HG03469 (cell line): ENCODE measurements at regions not wholly inside any gene's neighbourhood (a gene's known extent, or its start where the extent isn't known, plus 50 kb on each side); places are given as distances from the start of the nearest gene placed in this dataset.

Source experiments
- ATAC-seq: cut with Tn5 transposase; IDR thresholded peaks from one replicate; pipeline ENCODE4 v1.9.1; 2021; ENCODE audit warnings: mild to moderate bottlenecking, moderate library complexity, moderate number of reproducible peaks; ENCODE audit not compliant: unreplicated experiment

DNA sequence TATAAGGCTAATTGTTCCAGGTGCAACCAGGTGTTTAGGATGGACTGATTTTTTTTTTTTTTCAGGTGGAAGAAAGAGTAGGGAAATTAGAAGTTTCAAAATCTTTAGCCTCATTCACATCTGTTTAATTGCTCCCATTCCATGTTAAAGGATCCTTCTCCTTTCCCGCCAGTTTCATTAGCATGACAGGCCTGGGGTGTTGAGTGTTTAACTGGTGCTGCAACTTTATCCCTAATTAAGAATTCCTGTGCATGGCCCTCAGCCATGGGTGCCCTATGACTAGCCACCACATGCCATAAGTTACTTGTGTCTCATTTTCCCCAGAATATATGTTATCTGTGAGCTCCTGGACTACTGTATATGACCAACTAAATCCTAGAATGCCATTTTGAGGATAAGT lies 501.4 kb downstream of the NSUN3 start:
- no peak for ATAC-seq

DNA sequence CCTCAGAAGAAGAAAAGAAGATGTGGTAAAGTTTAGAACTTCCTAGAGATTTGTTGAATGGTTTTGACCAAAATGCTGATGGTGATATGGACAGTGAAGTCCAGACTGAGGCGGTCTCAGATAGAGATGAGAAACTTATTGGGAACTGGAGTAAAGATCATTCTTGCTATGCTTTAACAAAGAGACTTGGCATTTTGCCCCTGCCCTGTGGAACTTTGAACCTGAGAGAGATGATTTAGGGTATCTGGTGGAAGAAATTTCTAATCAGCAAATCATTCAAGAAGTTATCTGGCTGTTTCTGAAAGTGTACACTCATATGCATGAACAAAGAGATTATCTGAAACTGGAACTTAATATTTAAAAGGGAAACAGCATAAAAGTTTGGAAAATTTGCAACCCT lies 505.2 kb downstream of the NSUN3 start:
- no peak for ATAC-seq

DNA sequence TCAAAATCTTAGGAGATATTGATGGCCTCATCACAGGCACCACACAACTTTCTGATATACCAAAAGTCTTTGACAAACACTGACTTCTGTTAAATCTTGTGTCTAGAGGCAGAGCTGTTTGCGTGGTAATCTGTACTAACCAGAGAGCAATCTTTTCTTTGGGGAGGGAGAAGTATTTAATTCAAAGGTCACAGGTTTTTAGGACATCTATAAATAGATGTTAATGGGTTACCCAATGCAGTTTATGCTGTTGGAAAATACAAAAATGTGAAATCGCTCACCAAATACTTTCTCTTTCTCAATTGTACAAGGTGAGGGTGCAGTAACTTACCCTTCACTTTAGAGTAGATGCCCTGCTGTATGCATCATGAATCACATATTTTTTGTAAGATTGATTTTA lies 510.5 kb downstream of the NSUN3 start:
- no peak for ATAC-seq

DNA sequence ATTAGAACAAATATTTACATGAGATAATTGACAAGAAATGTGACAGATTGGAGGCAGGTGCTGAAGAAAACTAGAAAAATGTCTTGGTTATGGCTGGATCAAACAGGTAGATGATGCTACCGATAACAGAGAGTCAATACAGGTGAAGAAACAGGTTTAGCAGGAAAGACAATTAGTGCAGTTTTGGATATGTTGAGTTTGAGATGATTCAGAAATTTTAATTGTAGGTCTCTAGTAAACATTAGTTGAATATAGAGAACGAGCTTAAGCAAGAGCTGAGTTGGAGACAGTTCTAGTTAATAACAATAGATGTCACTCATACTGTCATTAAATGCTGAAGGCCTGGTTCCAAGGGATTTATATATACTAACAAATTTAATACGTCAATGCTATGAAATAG lies 524.4 kb downstream of the NSUN3 start:
- ATAC-seq, result no peak

DNA sequence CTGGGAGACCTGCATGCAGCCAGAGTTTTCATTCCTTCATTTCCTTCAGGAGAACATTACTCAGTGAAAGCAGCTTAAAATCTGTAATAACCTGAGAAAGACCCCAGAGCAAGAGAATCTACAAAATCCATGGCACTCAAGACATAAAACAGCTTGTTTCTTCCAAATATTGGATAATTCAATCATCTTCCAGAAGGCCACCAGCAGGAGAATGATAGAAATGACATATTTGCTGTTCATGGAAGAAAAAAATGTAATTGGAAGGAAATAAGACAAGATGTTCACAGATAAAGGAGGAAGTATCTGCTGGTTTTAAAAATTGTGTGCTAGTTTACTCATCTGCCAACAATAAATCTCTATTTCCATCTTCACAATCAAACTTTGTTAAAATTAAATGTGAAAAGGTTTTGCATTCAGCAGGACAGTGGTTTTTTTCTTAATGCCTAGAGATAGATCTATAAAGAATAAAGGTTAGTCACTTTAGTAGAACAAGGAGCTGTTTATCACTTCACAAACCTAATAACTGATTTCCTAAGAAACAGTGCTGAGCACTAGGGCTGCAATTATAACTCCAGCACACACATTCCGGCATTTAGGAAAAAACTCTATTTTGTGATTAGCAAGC lies 530.8 kb downstream of the NSUN3 start:
- no peak for ATAC-seq

DNA sequence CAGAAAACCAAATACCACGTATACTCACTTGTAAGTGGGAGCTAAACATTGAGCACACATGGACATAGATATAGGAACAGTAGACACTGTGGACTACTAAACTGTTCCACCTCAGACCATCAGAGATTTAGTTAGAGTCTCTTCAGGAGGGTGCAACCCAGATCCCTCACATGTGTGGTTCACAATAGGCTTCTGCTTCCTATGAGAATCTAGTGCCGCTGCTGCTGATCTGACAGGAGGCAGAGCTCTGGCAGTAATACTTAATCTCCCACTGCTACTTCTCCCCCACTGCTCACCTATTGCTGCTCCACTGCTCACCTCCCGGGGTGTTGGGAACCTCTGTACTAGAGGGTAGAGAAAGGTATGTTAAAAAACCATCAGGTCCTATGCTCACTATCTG lies 533.3 kb downstream of the NSUN3 start:
- ATAC-seq, result no peak

DNA sequence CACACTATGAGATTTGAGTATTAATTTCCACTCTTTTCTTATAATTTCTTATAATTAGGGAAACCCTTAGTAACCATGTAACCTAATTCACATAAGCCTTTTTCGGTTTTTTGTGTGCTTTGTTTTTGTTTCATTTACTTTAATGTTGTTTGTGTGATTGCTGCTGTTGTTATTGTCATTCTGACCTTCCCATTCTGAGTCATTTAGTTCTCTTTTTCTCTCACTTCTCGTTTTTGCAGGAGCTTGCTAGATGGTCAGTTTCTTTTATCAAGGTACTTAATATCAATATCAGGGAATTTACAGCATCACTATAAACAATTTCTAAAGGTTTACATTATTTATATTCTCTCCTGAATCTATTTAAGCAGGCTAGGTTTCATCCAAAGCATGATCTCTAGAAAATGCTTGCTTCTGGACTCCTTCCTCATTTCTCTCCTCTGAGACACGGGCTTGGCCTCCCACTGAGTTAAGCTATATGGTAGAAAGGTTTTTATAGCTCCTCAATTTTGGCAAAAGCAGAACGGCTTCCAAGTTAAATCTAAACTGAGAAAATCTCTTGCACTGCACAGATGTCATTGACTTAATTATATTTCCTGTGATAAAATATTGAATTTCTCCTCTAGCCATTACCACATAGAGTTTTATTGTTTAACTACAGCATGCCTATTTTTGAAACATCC lies 534.2 kb downstream of the NSUN3 start:
- ATAC-seq, result no peak

DNA sequence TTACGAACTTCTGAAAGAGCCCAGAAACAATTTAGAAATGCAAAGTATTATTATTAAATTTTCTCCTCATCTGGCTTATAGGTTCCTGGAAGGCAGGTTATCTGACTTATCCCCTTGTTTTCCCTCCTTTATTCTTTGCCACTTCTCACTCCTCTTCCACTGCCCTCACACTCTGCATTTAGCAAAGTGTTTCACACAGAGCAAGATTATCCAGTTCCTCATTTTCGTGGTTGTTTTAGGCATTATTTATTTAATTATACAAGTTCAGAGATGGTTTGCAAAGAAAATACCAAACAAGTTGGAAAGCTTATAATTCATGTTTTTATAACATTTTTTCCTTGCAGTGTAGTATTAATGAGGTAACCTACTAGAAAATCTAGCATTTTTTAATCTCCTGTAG lies 544.9 kb downstream of the NSUN3 start:
- ATAC-seq, result no peak

DNA sequence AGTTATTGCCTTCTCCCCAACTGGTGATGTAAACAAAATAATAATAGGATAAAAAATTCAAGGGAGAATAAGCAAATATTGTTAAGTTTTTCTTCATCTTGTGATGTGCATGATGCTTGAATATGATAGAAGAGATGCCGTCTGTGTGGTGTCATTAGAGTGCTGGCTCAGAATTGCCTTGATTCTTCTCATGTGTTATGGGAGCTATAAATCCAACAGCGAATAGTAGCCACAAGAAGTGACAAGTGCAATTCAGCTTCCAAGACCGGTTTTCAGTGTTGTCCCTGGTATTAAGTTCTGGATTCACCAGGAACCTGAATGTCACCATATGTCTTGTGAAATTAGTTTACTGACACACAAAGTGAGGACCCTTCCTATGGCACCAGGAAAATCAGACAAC lies 547.0 kb downstream of the NSUN3 start:
- ATAC-seq, result no peak

DNA sequence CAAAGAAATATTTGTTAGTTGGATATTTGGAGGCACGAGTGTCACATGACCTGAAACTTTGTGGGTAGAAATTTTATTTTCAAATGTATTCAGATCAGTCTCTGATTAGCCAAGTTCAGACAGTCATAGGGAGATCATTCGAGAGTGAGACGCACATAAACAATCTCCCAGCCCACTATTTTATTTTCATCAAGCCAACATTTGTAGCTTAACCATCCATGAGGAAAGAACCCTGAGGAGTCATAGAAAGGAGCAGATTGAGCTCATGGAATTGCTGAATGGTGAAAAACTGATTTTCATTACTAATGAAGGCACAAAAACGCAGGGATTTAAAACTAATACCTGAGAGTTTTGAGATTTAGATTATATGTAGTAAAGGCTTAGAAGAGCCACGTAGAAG lies 548.7 kb downstream of the NSUN3 start:
- ATAC-seq, result no peak

DNA sequence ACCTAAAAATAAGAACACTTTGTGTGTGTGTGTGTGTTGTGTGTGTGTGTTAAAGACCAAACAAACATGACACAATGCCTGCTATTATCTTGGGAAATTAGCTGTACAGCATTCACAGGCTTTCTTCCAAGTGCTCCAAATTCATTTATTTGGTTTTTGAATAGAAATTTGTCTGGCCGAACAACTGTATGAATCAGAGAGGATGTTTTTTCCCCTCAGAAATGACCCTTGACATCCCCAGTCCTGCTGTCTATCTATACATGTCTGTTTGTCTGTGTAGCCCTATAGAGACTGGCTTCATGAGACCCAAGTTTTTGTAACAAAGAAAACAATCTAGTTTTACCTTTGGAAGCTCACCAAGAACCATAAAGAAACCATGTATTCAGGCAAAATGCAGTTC lies 549.8 kb downstream of the NSUN3 start:
- ATAC-seq, result no peak

DNA sequence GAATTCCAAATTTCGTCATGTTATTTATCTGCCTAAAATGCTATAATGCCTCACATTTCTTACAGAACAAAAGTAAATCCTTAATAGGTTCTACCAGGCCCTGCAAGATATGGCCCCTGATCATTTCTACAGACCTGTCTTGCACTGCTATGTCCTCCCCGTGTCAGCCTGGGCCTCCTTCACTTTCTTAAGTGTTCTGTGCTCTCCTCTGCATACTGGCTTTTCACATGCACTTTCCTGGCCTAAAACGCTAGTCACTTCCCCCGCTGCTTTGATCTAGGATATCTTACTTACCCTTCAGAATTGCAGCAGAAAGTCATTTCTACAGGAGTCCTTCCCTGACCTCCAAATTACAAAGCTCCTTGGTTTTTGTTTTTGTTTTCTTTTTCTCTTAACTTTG lies 551.3 kb downstream of the NSUN3 start:
- no peak for ATAC-seq

DNA sequence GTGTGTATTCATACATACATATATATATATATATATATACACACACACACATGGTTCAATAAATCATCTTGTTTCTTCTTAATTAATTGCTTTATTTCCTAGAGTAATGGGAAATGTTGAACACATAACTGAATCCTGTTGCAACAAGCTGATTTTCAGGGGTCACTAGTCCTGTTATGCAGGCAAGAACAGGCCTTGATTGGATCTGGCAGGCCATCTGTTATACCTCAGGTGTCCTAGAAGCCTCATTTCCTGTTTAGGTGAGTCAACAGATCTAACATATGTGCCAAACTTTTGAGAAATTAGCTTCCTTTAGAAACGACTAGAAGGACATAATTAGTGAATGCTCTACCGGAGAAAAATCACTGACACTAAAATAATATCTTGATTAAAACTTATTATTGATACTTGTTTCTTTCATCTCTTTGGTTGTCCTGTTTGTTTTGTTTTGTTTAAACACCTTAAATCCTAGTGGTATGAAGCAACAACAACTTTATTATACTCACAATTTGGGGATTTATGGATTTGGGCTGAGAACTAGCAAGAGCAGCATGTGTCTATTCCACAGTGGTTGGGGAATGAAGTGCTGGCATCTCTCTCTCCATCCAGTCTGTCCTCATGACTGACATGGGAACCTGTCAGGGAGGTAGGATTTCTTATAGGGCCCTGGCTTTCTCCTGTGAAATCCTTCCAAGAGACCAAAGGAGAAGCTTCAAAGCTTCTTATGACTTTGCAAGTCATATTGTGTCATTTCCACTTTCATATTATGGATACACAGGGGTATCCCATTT lies 552.6 kb downstream of the NSUN3 start:
- ATAC-seq, result no peak

DNA sequence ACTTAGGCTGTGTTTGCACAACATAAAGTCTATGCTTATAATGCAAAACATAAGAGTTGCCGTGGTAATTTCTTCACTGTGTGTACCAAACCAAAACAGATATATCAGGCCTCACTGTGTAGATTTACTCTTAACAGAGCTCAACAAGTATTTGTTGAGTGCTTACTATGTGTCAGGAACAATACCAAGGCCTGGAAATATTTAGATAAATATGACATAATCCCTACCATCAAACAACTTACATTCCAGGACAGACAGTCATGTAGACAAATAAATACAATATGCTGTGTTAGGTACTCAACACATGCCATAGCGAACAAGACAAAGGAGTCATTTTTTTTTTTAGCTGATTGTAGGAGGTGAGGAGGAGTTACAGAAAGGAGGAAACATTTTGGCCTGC lies 554.0 kb downstream of the NSUN3 start:
- no peak for ATAC-seq

DNA sequence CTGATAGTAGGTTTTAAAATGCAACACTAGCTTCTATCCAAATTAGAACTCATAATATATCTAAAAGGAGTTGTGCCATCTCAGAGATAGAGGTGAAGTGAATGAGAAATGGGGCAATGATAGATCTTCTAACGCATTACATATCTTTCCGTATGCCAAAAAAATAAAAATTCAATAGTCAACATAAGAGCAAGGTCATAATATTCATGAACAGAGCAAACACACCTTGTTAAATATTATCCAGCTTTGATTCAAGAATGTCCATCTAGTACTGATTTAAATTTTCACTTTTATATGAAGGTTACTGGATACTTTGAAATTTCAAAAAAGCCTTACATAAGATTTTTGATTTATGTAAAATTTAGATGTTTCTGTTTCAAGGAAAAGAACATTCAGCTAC lies 554.5 kb downstream of the NSUN3 start:
- ATAC-seq, result no peak

DNA sequence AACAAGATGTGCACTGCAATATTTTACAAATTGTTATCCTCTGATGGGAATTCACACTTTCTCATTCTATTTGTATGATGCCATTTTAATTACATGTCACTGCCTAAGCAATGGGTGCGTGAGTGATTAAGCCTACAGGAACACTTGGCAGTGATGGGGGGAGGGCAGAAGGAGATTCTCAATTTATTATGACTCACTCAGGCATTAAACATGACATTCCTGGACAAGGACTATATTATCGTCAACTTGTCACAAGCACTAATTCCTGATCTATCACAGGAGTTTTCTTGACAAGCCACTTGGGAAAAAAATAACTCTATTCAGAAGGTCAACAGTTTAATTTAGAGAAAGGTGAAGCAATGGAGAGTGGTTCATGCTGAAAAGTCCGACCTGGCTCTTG lies 556.8 kb downstream of the NSUN3 start:
- no peak for ATAC-seq

DNA sequence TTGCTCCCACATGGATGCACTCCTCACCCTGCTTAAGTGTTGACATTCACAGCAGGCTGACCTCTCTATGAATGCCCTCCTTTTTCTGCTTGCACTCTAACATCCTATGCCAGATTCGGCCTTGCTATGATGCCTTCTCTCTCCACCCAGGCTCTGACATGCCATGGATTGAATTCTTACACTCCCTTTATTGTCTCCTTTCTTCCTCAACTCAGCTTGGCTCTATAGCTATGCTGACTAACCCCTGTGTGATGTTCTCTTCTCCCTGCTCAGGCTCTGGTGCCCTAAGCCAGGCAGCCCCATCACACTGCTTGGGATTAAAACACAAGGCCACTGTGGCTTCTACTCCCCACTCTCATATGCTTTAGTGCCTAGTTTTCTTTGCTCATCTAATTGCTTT lies 563.7 kb downstream of the NSUN3 start:
- ATAC-seq, result no peak

DNA sequence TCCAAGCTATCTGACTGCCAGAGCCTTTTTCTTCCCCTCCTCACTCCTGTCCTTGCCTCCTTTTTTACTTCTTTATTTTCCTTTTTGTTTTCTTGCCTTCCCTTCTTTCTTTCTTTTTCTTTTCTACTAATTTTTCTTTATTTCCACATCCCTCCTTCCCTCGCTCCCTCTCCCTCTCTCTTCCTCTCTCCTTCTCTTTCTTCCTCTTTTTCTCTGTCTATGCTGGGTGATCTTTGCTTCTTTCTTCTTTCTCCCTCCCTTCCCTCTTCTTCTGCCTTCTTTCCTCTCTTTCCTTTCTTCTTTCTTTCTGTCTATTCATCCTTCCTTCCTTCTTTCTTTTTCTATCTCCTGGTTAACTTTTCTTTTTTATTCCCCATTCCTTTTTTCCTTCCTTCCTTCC lies 564.8 kb downstream of the NSUN3 start:
- no peak for ATAC-seq

DNA sequence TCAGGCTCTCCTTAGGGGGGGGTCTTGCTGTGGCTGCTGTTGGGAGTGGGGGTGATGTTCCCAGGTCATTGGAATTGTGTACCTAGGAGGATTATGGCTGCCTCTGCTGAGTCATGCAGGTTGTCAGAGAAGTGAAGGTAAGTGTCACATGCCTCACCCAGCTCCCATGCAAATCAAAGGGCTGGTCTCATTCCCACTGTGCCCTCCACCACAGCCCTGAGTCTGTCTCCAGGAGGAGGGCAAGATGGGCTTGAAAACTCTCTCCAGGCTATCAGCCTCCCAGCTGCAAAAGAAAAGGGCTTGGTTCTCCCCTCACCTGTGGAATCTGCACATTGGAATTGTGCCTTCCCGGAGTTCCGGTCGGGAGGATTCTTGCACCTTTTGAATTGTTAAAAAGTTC lies 580.5 kb downstream of the NSUN3 start:
- ATAC-seq, result no peak

DNA sequence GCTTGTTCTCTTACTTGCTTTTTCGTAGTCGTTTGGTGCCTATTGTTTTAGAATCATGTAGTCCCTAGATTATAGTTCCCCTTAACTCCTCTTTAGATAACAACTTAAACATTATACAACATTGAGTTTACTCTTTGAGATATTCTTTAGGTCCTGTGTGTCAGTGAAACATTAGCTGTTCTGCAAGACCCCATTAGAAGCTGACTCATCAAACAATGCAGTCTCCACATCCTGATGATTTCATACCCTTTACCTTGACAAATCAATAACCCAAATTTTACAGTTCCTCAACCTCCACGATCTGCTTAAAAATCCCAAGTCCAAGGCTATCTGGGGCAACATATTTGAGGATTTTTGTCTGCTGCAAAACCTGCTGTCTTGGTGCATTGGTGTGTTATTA lies 582.9 kb downstream of the NSUN3 start:
- ATAC-seq, result no peak

DNA sequence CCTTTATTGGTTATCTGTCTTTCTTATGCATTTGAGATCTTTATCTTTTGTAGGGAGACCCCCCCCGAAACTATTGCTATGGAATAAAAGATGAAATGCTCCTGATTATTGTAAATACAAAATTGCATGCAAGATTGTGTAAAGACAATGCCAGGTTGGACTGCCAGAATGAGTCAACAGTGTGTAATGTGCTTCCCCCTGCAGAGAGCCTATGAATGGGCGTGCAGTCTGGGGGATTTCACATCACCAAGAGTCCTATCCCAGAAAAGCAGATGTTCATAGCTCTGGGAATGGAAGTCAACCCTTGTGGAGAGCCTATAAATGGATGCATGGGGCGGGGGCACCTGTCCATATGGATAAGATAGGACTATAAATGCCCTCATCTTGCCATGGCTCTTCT lies 584.3 kb downstream of the NSUN3 start:
- no peak for ATAC-seq
